ENCODE measurements at regions not wholly inside any gene's neighbourhood (a gene's known extent, or its start where the extent isn't known, plus 50 kb on each side); places are given as distances from the start of the nearest gene placed in this dataset.

DNA sequence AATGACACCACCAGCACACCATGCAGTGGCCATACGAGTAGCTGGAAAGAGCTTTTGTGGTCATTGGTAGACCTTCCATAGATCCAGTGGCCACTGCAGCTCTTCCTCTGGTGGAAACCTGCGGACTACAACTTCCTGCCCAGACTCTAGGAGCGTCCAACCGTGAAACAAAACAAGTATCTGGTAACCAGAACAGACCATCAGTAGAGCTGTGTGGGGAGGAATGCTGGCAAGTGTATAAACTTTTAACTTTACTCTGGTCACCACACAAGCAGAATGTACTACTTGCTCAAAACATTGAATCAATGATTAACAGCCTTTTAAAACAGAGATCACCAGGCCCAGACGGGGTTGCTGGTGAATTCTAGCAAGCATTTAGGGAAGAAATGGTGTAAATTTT is 154.7 kb upstream of the DGKB start:
- no peak for TF ChIP-seq CTCF (IDR thresholded peaks at IDR 0.05)
- TF ChIP-seq EZH2 (IDR thresholded peaks at IDR 0.05; ENCODE audit: borderline replicate concordance, insufficient read depth, low read depth, low read length, poor library complexity, severe bottlenecking), result no peak

Measured in B cell (primary cell).